ENCODE measurements at regions not wholly inside any gene's neighbourhood (a gene's known extent, or its start where the extent isn't known, plus 50 kb on each side); places are given as distances from the start of the nearest gene placed in this dataset.

- TF ChIP-seq CTCF (IDR thresholded peaks at IDR 0.05; ENCODE audit: poor library complexity) (no peak), EZH2 (IDR thresholded peaks at IDR 0.05; ENCODE audit: borderline replicate concordance) (no peak), EZH2phosphoT487 (IDR thresholded peaks at IDR 0.05; ENCODE audit: low read depth, severe bottlenecking, unreplicated experiment) (no peak)
These were observed 1001.2 kb upstream of the POT1 start for GRCh38 chr7:125930848-125931247.

All from hepatocyte (in vitro differentiated cells).